Activated T-helper 1 cell treated with anti-CD3 and anti-CD28 coated beads, Interleukin-12 subunit alpha, Interleukin-12 subunit beta, Interleukin-2, Interleukin-4 antibody, amounts not matched to agents 30 ng/mL and 10 ng/mL and 1 ng/mL, durations not matched to agents 14 hours and 24 hours and 36 hours (primary cell): ENCODE measurements at regions not wholly inside any gene's neighbourhood (a gene's known extent, or its start where the extent isn't known, plus 50 kb on each side); places are given as distances from the start of the nearest gene placed in this dataset.
"Not testable (repeated sequence)": the region's sequence is repeated elsewhere in the genome, so short reads cannot be mapped to it uniquely, and the experiment has no call there.

Experiments used
- DNase-seq: peaks from one replicate; pipeline ENCODE4 v3.0.0; 2021; ENCODE audit warnings: low spot score
- H3K27ac Mint-ChIP-seq: one replicate; pipeline ENCODE4 v1.8.0; 2021; ENCODE audit warnings: mild to moderate bottlenecking, mixed read lengths
- H3K27me3 Mint-ChIP-seq: one replicate; pipeline ENCODE4 v1.8.0; 2022; ENCODE audit warnings: mild to moderate bottlenecking, moderate library complexity, mixed read lengths; ENCODE audit not compliant: insufficient read depth
- H3K36me3 Mint-ChIP-seq: one replicate; pipeline ENCODE4 v1.8.0; 2021; ENCODE audit warnings: low read depth, mixed read lengths
- H3K4me1 Mint-ChIP-seq: one replicate; pipeline ENCODE4 v1.8.0; 2021; ENCODE audit warnings: low read depth, mixed read lengths
- H3K4me3 Mint-ChIP-seq: one replicate; pipeline ENCODE4 v1.8.0; 2021; ENCODE audit warnings: mild to moderate bottlenecking, moderate library complexity, mixed read lengths
- H3K9me3 Mint-ChIP-seq: one replicate; pipeline ENCODE4 v1.8.0; 2021; ENCODE audit warnings: mixed read lengths
- intact Hi-C: fragments of 100-400 bp; cut with micrococcal nuclease; formaldehyde crosslinking; loops from one replicate; pipeline ENCODE4 v1.15.1; 2024

DNA sequence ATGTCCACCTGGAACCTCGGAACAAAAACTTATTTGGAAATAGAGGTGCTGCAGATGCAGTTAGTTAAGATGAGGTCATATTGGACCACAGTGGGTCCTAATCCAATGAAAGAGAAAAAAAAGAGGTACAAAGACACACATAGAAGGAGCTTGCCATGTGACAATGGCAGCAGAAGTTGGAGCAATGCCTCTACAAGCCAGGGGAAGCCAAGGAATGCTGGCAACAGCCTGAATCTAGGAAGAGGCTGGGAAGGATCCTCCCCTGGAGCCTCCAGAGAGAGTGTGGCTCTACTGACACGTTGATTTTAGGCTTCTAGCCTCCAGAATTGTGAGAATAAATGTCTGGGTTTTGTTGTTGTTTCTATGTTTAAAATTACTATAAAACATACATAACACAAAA, 521.8 kb upstream of the CCDC196 start:
- peaks cover 20% of the 10 kb centered on the region for H3K4me1 Mint-ChIP-seq
- intact Hi-C loops: loop anchor here (5.0 kb wide), 1 partner anchor 37 kb away; no protein-coding TSS in a partner anchor
- no peak for DNase-seq
- H3K36me3 Mint-ChIP-seq: peaks cover 2% of the 10 kb centered on the region
- peaks cover 38% of the 10 kb centered on the region for H3K27me3 Mint-ChIP-seq
- H3K4me3 Mint-ChIP-seq: no peak overlapping the region
- no peak overlapping the region for H3K27ac Mint-ChIP-seq
- no peaks in the 10 kb centered on the region for H3K9me3 Mint-ChIP-seq

DNA sequence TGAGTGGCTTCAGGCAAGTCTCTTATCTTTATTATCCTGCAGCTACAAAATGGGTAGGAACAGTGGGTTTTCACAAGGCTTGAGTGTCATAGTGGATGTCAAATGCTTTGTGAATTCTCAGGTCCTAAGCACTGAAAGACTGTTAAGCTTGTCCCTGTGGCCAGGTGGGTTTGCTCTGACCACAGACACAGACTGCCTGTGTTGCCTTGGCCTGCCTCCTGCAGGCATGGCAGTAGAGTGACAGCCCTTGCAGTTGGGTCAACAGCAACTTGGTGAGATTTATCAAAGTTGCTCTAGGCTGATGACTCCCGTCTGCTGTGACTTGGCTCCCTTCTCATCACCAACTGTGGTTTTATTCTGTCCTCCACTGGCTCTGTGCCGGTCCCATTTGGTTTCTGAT, 520.0 kb upstream of the CCDC196 start:
- DNase-seq: no peak
- intact Hi-C loops: loop anchor here (5.0 kb wide), 1 partner anchor 431 kb away; no protein-coding TSS in a partner anchor
- Mint-ChIP-seq H3K4me1 (peaks cover 6% of the 10 kb centered on the region), H3K27ac (no peak overlapping the region), H3K27me3 (peaks cover 38% of the 10 kb centered on the region), H3K36me3 (peaks cover 2% of the 10 kb centered on the region), H3K4me3 (no peak overlapping the region), H3K9me3 (no peaks in the 10 kb centered on the region)

DNA sequence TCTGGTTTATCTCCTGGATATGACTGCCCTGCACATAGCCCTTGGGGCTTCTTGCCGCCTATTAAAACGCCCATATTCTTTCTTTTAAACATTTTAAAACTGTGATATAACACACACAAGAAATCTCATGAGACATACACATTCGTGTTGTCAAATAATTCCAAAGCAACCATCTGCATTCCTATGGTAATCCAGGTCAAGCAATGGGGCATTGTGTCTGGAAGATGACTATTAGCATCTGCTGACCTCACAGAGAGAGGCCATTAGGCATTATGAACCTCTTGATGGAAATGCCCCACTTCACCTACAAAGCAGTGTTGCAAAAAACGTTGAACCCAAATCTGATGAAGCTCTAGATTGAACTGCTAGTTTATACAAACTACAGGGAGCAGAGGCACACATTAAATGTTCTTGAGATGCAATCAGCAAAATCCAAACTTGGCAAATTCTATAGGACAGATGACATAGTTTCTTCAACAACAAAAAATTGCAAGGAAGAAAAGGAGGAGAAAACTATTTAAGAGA, 513.8 kb upstream of the CCDC196 start:
- no peak overlapping the region for H3K27ac Mint-ChIP-seq
- DNase-seq: no peak
- intact Hi-C loops: no loop called here
- no peaks in the 10 kb centered on the region for H3K9me3 Mint-ChIP-seq
- peaks cover 28% of the 10 kb centered on the region for H3K27me3 Mint-ChIP-seq
- no peaks in the 10 kb centered on the region for H3K36me3 Mint-ChIP-seq
- no peaks in the 10 kb centered on the region for H3K4me1 Mint-ChIP-seq
- H3K4me3 Mint-ChIP-seq: no peak overlapping the region

GRCh38 chr14:65972891-65973290, 513.3 kb upstream of the CCDC196 start:
- H3K9me3 Mint-ChIP-seq: no peaks in the 10 kb centered on the region
- intact Hi-C loops: no loop called here
- H3K27me3 Mint-ChIP-seq: peaks cover 26% of the 10 kb centered on the region
- no peak overlapping the region for H3K4me3 Mint-ChIP-seq
- no peak for DNase-seq
- H3K4me1 Mint-ChIP-seq: no peaks in the 10 kb centered on the region
- H3K36me3 Mint-ChIP-seq: no peaks in the 10 kb centered on the region
- H3K27ac Mint-ChIP-seq: no peak overlapping the region

- Mint-ChIP-seq H3K4me3 (no peak overlapping the region), H3K27me3 (peaks cover 16% of the 10 kb centered on the region), H3K36me3 (no peaks in the 10 kb centered on the region), H3K4me1 (no peaks in the 10 kb centered on the region), H3K9me3 (peaks cover 8% of the 10 kb centered on the region), H3K27ac (no peak overlapping the region)
- intact Hi-C loops: no loop called here
- DNase-seq: no peak
These were observed 510.3 kb upstream of the CCDC196 start for GRCh38 chr14:65975865-65976264.

GRCh38 chr14:65976761-65977404, 509.3 kb upstream of the CCDC196 start:
- DNase-seq: no peak
- no peak overlapping the region for H3K27ac Mint-ChIP-seq
- peaks cover 8% of the 10 kb centered on the region for H3K9me3 Mint-ChIP-seq
- no peak overlapping the region for H3K4me3 Mint-ChIP-seq
- intact Hi-C loops: no loop called here
- H3K4me1 Mint-ChIP-seq: no peaks in the 10 kb centered on the region
- no peaks in the 10 kb centered on the region for H3K36me3 Mint-ChIP-seq
- peaks cover 16% of the 10 kb centered on the region for H3K27me3 Mint-ChIP-seq

GRCh38 chr14:65981192-65981843, 504.9 kb upstream of the CCDC196 start:
- H3K27me3 Mint-ChIP-seq: peaks cover 6% of the 10 kb centered on the region
- H3K36me3 Mint-ChIP-seq: no peaks in the 10 kb centered on the region
- H3K4me3 Mint-ChIP-seq: no peak overlapping the region
- no peak overlapping the region for H3K27ac Mint-ChIP-seq
- intact Hi-C loops: no loop called here
- H3K9me3 Mint-ChIP-seq: peaks cover 8% of the 10 kb centered on the region
- DNase-seq: no peak
- peaks cover 4% of the 10 kb centered on the region for H3K4me1 Mint-ChIP-seq

- intact Hi-C loops: no loop called here
- H3K4me1 Mint-ChIP-seq: peaks cover 10% of the 10 kb centered on the region
- H3K9me3 Mint-ChIP-seq: peaks cover 6% of the 10 kb centered on the region
- no peak overlapping the region for H3K4me3 Mint-ChIP-seq
- no peaks in the 10 kb centered on the region for H3K36me3 Mint-ChIP-seq
- peaks cover 4% of the 10 kb centered on the region for H3K27me3 Mint-ChIP-seq
- H3K27ac Mint-ChIP-seq: no peak overlapping the region
- no peak for DNase-seq
These were observed 500.1 kb upstream of the CCDC196 start for GRCh38 chr14:65986041-65986440.

- Mint-ChIP-seq H3K27me3 (peaks cover 4% of the 10 kb centered on the region), H3K27ac (no peak overlapping the region), H3K9me3 (peaks cover 16% of the 10 kb centered on the region), H3K36me3 (peaks cover 6% of the 10 kb centered on the region), H3K4me1 (peaks cover 38% of the 10 kb centered on the region), H3K4me3 (no peak overlapping the region)
- DNase-seq: no peak
- intact Hi-C loops: no loop called here
These were observed 496.2 kb upstream of the CCDC196 start for GRCh38 chr14:65989981-65990380.

- H3K4me1 Mint-ChIP-seq: peaks cover 36% of the 10 kb centered on the region
- H3K9me3 Mint-ChIP-seq: peaks cover 16% of the 10 kb centered on the region
- H3K4me3 Mint-ChIP-seq: no peak overlapping the region
- no peak overlapping the region for H3K27ac Mint-ChIP-seq
- peaks cover 2% of the 10 kb centered on the region for H3K27me3 Mint-ChIP-seq
- no peak for DNase-seq
- intact Hi-C loops: no loop called here
- H3K36me3 Mint-ChIP-seq: peaks cover 6% of the 10 kb centered on the region
These were observed 495.1 kb upstream of the CCDC196 start for GRCh38 chr14:65991104-65991503.

GRCh38 chr14:65991935-65992334, 494.2 kb upstream of the CCDC196 start:
- H3K4me1 Mint-ChIP-seq: peaks cover 31% of the 10 kb centered on the region
- H3K36me3 Mint-ChIP-seq, H3K27me3 Mint-ChIP-seq, H3K27ac Mint-ChIP-seq, DNase-seq, H3K4me3 Mint-ChIP-seq, intact Hi-C loops: not testable (repeated sequence)
- peaks cover 16% of the 10 kb centered on the region for H3K9me3 Mint-ChIP-seq

GRCh38 chr14:65993103-65993502, 493.1 kb upstream of the CCDC196 start:
- H3K9me3 Mint-ChIP-seq: peaks cover 16% of the 10 kb centered on the region
- no peak overlapping the region for H3K4me3 Mint-ChIP-seq
- no peak overlapping the region for H3K27ac Mint-ChIP-seq
- peaks cover 6% of the 10 kb centered on the region for H3K36me3 Mint-ChIP-seq
- H3K27me3 Mint-ChIP-seq: no peaks in the 10 kb centered on the region
- DNase-seq: no peak
- intact Hi-C loops: no loop called here
- H3K4me1 Mint-ChIP-seq: peaks cover 31% of the 10 kb centered on the region

DNA sequence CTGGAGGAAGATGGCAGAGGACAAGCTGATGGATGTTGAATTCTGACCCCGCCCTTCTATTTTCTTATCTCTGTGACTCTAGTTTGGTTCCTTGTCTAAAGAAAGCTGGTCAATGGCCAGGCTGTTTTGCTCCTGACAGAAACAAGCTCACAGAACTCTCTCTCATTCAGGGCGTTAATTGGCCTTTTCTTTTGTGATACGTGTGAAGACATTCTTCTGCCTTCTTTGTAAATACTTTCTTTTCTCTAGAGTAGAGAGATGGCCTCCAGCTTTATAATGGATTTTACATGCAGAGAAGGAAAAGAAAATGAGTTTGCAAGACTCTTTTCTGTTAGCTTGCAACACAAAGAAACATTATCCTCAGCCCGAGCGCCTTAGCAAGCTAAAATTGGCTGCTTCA, 492.2 kb upstream of the CCDC196 start:
- intact Hi-C loops: no loop called here
- no peak for DNase-seq

More for the DNA sequence above, 492.2 kb upstream of the CCDC196 start:
- Mint-ChIP-seq H3K27ac (no peak overlapping the region), H3K36me3 (peaks cover 6% of the 10 kb centered on the region), H3K4me1 (peaks cover 31% of the 10 kb centered on the region), H3K27me3 (no peaks in the 10 kb centered on the region), H3K9me3 (peaks cover 19% of the 10 kb centered on the region), H3K4me3 (no peak overlapping the region)
